SK-N-SH (cell line): ENCODE measurements at regions not wholly inside any gene's neighbourhood (a gene's known extent, or its start where the extent isn't known, plus 50 kb on each side); places are given as distances from the start of the nearest gene placed in this dataset.

Source experiments
- CTCF ChIA-PET: fragments of 300-600, 350-600 bp; formaldehyde crosslinking; extraction: SDS; loops from one replicate; lab custom pipeline; 2021; lab: Yijun Ruan, JAX
- POLR2A ChIA-PET: fragments of 350-600 bp; sonication (Branson Sonifier 250); formaldehyde crosslinking; extraction: SDS; loops from one replicate; lab custom pipeline; 2020; ENCODE audit warnings: antibody characterized with exemption, inconsistent platforms; lab: Yijun Ruan, JAX
- DNase-seq: peaks from one replicate; pipeline ENCODE4 v3.0.0; 2012
- H2AFZ ChIP-seq: fragments of 200-600 bp; sonication (generic); 2 replicates; pipeline ENCODE4 v1.8.1; 2016; ENCODE audit warnings: antibody characterized with exemption, mild to moderate bottlenecking, low read depth
- H3F3A ChIP-seq: fragments of 200-600 bp; sonication (generic); replicated peaks from 2 replicates; pipeline ENCODE3; 2016; ENCODE audit warnings: antibody characterized with exemption, mild to moderate bottlenecking; ENCODE audit not compliant: insufficient read depth
- H3K27ac ChIP-seq, 2 experiments: fragments of 200-500 bp in 1 of 2; fragments of 200-600 bp in 1 of 2; sonication (Bioruptor generic) in 1 of 2; sonication (generic), shearing (Covaris generic) in 1 of 2; 2 replicates each; pipeline versions ENCODE4 v1.5.1 to v1.6.1; 2014 to 2016; ENCODE audit warnings: low read depth in 2 of 2, inconsistent platforms in 1 of 2, low read length in 1 of 2, mild to moderate bottlenecking in 1 of 2, mixed read lengths in 1 of 2
- H3K27me3 ChIP-seq: fragments of 200-600 bp; sonication (generic), shearing (Covaris generic); 2 replicates; pipeline ENCODE4 v1.6.1; 2016; ENCODE audit warnings: mixed run types; ENCODE audit not compliant: insufficient read depth
- H3K36me3 ChIP-seq, 2 experiments: fragments of 200-500 bp in 1 of 2; fragments of 200-600 bp in 1 of 2; sonication (Bioruptor generic) in 1 of 2; sonication (generic) in 1 of 2; replicated peaks in 1 of 2; 2 replicates each; pipeline versions ENCODE3 to v1.5.1; 2014 to 2016; ENCODE audit warnings: low read length in 1 of 2, mild to moderate bottlenecking in 1 of 2; ENCODE audit not compliant: insufficient read depth in 2 of 2, control insufficient read depth in 1 of 2
- H3K4me1 ChIP-seq, 2 experiments: fragments of 200-500 bp in 1 of 2; fragments of 200-600 bp in 1 of 2; sonication (Bioruptor generic) in 1 of 2; sonication (generic), shearing (Covaris generic) in 1 of 2; 2 replicates each; pipeline versions ENCODE4 v1.5.1 to v1.6.1; 2014 to 2016; ENCODE audit warnings: low read depth in 1 of 2, low read length in 1 of 2, mixed run types in 1 of 2; ENCODE audit not compliant: insufficient read depth in 2 of 2, control insufficient read depth in 1 of 2
- H3K4me2 ChIP-seq: fragments of 200-600 bp; sonication (generic), shearing (Covaris generic); 2 replicates; pipeline ENCODE4 v1.6.1; 2017; ENCODE audit warnings: mixed run types
- H3K4me3 ChIP-seq, 2 experiments: fragments of 200-500 bp in 1 of 2; fragments of 200-600 bp in 1 of 2; sonication (Bioruptor generic) in 1 of 2; sonication (generic), shearing (Covaris generic) in 1 of 2; 2 replicates each; pipeline versions ENCODE4 v1.5.1 to v1.8.1; 2014 to 2016; ENCODE audit warnings: low read depth in 2 of 2, inconsistent platforms in 1 of 2, low read length in 1 of 2, mild to moderate bottlenecking in 1 of 2, mixed read lengths in 1 of 2, moderate library complexity in 1 of 2
- H3K79me2 ChIP-seq: fragments of 200-600 bp; sonication (generic); 2 replicates; pipeline ENCODE4 v1.8.1; 2017; ENCODE audit warnings: mild to moderate bottlenecking; ENCODE audit not compliant: insufficient read depth
- H3K9ac ChIP-seq: fragments of 200-600 bp; sonication (generic); 2 replicates; pipeline ENCODE4 v1.6.1; 2017; ENCODE audit warnings: mixed run types
- H3K9me2 ChIP-seq: fragments of 200-600 bp; sonication (generic); 2 replicates; pipeline ENCODE4 v1.6.1; 2017; ENCODE audit warnings: mixed run types
- H3K9me3 ChIP-seq: fragments of 200-600 bp; sonication (generic); 2 replicates; pipeline ENCODE4 v1.6.1; 2017; ENCODE audit warnings: mixed run types, mild to moderate bottlenecking, moderate library complexity
- H4K20me1 ChIP-seq: fragments of 200-600 bp; sonication (generic); 2 replicates; pipeline ENCODE4 v1.6.1; 2017; ENCODE audit warnings: mild to moderate bottlenecking, mixed run types; ENCODE audit not compliant: insufficient read depth
- CTCF ChIP-seq: fragments of 200-600 bp; sonication (generic); IDR thresholded peaks from 2 replicates; pipeline ENCODE4 v1.6.1; 2017; ENCODE audit warnings: antibody characterized with exemption, mild to moderate bottlenecking, moderate library complexity
- IRF3 ChIP-seq: fragments of 150-350 bp; IDR thresholded peaks from 2 replicates; pipeline ENCODE4 v1.6.1; 2016; ENCODE audit warnings: mild to moderate bottlenecking, low read depth, low read length
- NFIC ChIP-seq: IDR thresholded peaks from 2 replicates; pipeline ENCODE4 v1.4.0; 2012; ENCODE audit warnings: borderline replicate concordance
- NRF1 ChIP-seq: IDR thresholded peaks from 2 replicates; pipeline ENCODE4 v1.6.1; 2012; ENCODE audit warnings: low read depth, mild to moderate bottlenecking, low read length
- POLR2AphosphoS5 ChIP-seq: IDR thresholded peaks from 2 replicates; pipeline ENCODE4 v1.6.1; 2012; ENCODE audit warnings: low read depth, low read length
- RAD21 ChIP-seq: IDR thresholded peaks from 2 replicates; pipeline ENCODE4 v1.6.1; 2012; ENCODE audit warnings: mild to moderate bottlenecking, low read length
- RCOR1 ChIP-seq: fragments of 150-350 bp; IDR thresholded peaks from 2 replicates; pipeline ENCODE4 v1.6.1; 2017; ENCODE audit warnings: antibody characterized with exemption, low read length
- REST ChIP-seq: IDR thresholded peaks from 2 replicates; pipeline ENCODE4 v1.6.1; 2012; ENCODE audit warnings: mild to moderate bottlenecking, low read depth, low read length, moderate library complexity
- SMC3 ChIP-seq: IDR thresholded peaks from 2 replicates; pipeline ENCODE4 v1.6.1; 2012; ENCODE audit warnings: low read depth, low read length, improper control_type of control experiment
- USF2 ChIP-seq: fragments of 150-350 bp; IDR thresholded peaks from 2 replicates; pipeline ENCODE4 v1.6.1; 2017; ENCODE audit warnings: antibody characterized with exemption, low read length, low read depth, borderline replicate concordance
- WGBS: methylation state at CpG from one replicate; pipeline ENCODE4 v1.1.6; 2017; ENCODE audit warnings: low lambda C conversion rate; 5-methylcytosine and 5-hydroxymethylcytosine counted together

GRCh38 chr17:79285973-79286372 is 211.3 kb downstream of the ENGASE start:
- POLR2A ChIA-PET: no interaction called here
- Histone ChIP-seq H3K4me3 (no peak overlapping the region), H3K9me2 (no peaks in the 10 kb centered on the region), H4K20me1 (no peaks in the 10 kb centered on the region), H3K27me3 (no peaks in the 10 kb centered on the region), H3K79me2 (no peaks in the 10 kb centered on the region), H2AFZ (no peak overlapping the region), H3K36me3 (no peaks in the 10 kb centered on the region), H3K4me2 (no peak overlapping the region), H3F3A (no peaks in the 10 kb centered on the region), H3K4me1 (no peaks in the 10 kb centered on the region), H3K9me3 (no peaks in the 10 kb centered on the region), H3K27ac (no peak overlapping the region), H3K9ac (no peak overlapping the region)
- CTCF ChIA-PET: interaction anchor here (2.3 to 2.7 kb wide), 2 partner anchors 11 to 106 kb away, joined by 8 to 11 read pairs; no protein-coding TSS in a partner anchor
- TF ChIP-seq REST (no peak), IRF3 (no peak), POLR2AphosphoS5 (no peak), SMC3 (no peak)
- 52% methylated on average over 5 of the region's 5 CpGs for WGBS
- DNase-seq: no peak

- DNase-seq: no peak
- Histone ChIP-seq H3K9me3 (no peaks in the 10 kb centered on the region), H3K9ac (no peak overlapping the region), H3K4me1 (no peaks in the 10 kb centered on the region; a peak in 1 of 4 replicates), H2AFZ (no peak overlapping the region), H4K20me1 (no peaks in the 10 kb centered on the region), H3K27ac (no peak overlapping the region), H3K9me2 (no peaks in the 10 kb centered on the region), H3K79me2 (no peaks in the 10 kb centered on the region), H3K4me2 (no peak overlapping the region), H3K36me3 (no peaks in the 10 kb centered on the region), H3F3A (no peaks in the 10 kb centered on the region), H3K27me3 (no peaks in the 10 kb centered on the region), H3K4me3 (no peak overlapping the region)
- ChIA-PET POLR2A (no interaction called here), CTCF (interaction anchor here (0.7 to 13.3 kb wide), 3 partner anchors 10 to 109 kb away, joined by 3 to 149 read pairs (median 4); no protein-coding TSS in a partner anchor)
- TF ChIP-seq RAD21 (no peak), NFIC (no peak), RCOR1 (no peak), USF2 (no peak), NRF1 (no peak), CTCF (no peak)
- 41% methylated on average over 10 of the region's 10 CpGs for WGBS
These were observed 207.7 kb downstream of the ENGASE start for GRCh38 chr17:79282294-79282693.
